Transverse colon (tissue), 4 donors: ENCODE measurements at regions not wholly inside any gene's neighbourhood (a gene's known extent, or its start where the extent isn't known, plus 50 kb on each side); places are given as distances from the start of the nearest gene placed in this dataset.

Source experiments
- CTCF ChIP-seq, 5 experiments: fragments of 200-600 bp in 3 of 5; fragments of 450-650 bp in 2 of 5; sonication (generic) in 3 of 5; IDR thresholded peaks; 1 replicate in 2 of 5; 2 replicates in 3 of 5; pipeline ENCODE4 v1.5.1; 2016 to 2017; ENCODE audit warnings: antibody characterized with exemption in 5 of 5, inconsistent platforms in 3 of 5, mild to moderate bottlenecking in 2 of 5, moderate library complexity in 1 of 5
- EP300 ChIP-seq: sonication (generic); formaldehyde crosslinking; IDR thresholded peaks from one replicate; pipeline ENCODE4 v1.6.1; 2017; ENCODE audit warnings: antibody characterized with exemption, low read depth
- POLR2A ChIP-seq: fragments of 450-650 bp; IDR thresholded peaks from one replicate; pipeline ENCODE4 v1.6.1; 2016; ENCODE audit warnings: antibody characterized with exemption, mild to moderate bottlenecking, moderate library complexity
- POLR2AphosphoS5 ChIP-seq, 3 donors: sonication (generic); formaldehyde crosslinking; IDR thresholded peaks; one replicate each; pipeline ENCODE4 v1.6.1; 2016; ENCODE audit warnings: antibody characterized with exemption in 3 of 3

GRCh38 chr6:140025171-140025570 is 650.7 kb upstream of the CITED2 start:
- TF ChIP-seq CTCF (IDR thresholded peaks at IDR 0.05) (no peak), EP300 (no peak), POLR2A (no peak), POLR2AphosphoS5 (IDR thresholded peaks at IDR 0.05) (no peak)
